Effector memory CD8-positive, alpha-beta T cell (primary cell): ENCODE measurements at regions not wholly inside any gene's neighbourhood (a gene's known extent, or its start where the extent isn't known, plus 50 kb on each side); places are given as distances from the start of the nearest gene placed in this dataset.

Experiments
- ATAC-seq: fragments of 150-1000 bp; cut with Tn5 transposase; replicated peaks from 2 replicates; pipeline ENCODE4 v1.10.0; 2021; ENCODE audit warnings: mild to moderate bottlenecking, moderate library complexity
- DNase-seq, 3 experiments: peaks; one replicate each; pipeline ENCODE4 v3.0.0; 2021
- H3K27ac Mint-ChIP-seq, 2 donors: one replicate each; pipeline ENCODE4 v1.8.0; 2022; ENCODE audit warnings: mild to moderate bottlenecking in 2 of 2, mixed read lengths in 2 of 2, moderate library complexity in 2 of 2
- H3K27me3 Mint-ChIP-seq, 2 donors: one replicate each; pipeline ENCODE4 v1.8.0; 2022; ENCODE audit warnings: mixed read lengths in 2 of 2
- H3K36me3 Mint-ChIP-seq: one replicate; pipeline ENCODE4 v1.8.0; 2022; ENCODE audit warnings: mild to moderate bottlenecking, moderate library complexity, mixed read lengths; ENCODE audit not compliant: insufficient read depth
- H3K4me1 Mint-ChIP-seq, 2 donors: one replicate each; pipeline ENCODE4 v1.8.0; 2022; ENCODE audit warnings: low read depth in 2 of 2, mixed read lengths in 2 of 2
- H3K4me3 Mint-ChIP-seq, 2 donors: one replicate each; pipeline ENCODE4 v1.8.0; 2022; ENCODE audit warnings: mild to moderate bottlenecking in 2 of 2, mixed read lengths in 2 of 2, moderate library complexity in 2 of 2
- H3K9me3 Mint-ChIP-seq, 2 donors: one replicate each; pipeline ENCODE4 v1.8.0; 2022; ENCODE audit warnings: mixed read lengths in 2 of 2

GRCh38 chr16:86015606-86016005, 116.6 kb downstream of the IRF8 start:
- H3K4me1 Mint-ChIP-seq, result peaks cover 0 to 4% of the 10 kb centered on the region in 2 donors

GRCh38 chr16:86016201-86016965, 117.4 kb downstream of the IRF8 start:
- Mint-ChIP-seq H3K36me3 (no peaks in the 10 kb centered on the region), H3K27me3 (peaks cover 37 to 38% of the 10 kb centered on the region in 2 donors), H3K27ac (no peak overlapping the region), H3K4me1 (peaks cover 0 to 4% of the 10 kb centered on the region in 2 donors), H3K4me3 (no peak overlapping the region), H3K9me3 (peaks cover 7 to 17% of the 10 kb centered on the region in 2 donors)
- peak; percentile 12 to 29 (median 20) for DNase-seq
- ATAC-seq, result peak; percentile 54

More at GRCh38 chr16:86015606-86016005, 116.6 kb downstream of the IRF8 start:
- Mint-ChIP-seq H3K27ac (no peak overlapping the region), H3K36me3 (no peaks in the 10 kb centered on the region), H3K27me3 (peaks cover 29 to 30% of the 10 kb centered on the region in 2 donors), H3K9me3 (peaks cover 7 to 17% of the 10 kb centered on the region in 2 donors), H3K4me3 (no peak overlapping the region)
- DNase-seq, result no peak
- ATAC-seq, result no peak

- peaks cover 0 to 4% of the 10 kb centered on the region in 2 donors for H3K4me1 Mint-ChIP-seq
These were observed 119.1 kb downstream of the IRF8 start for GRCh38 chr16:86018071-86018470.

GRCh38 chr16:86018487-86018886, 119.5 kb downstream of the IRF8 start:
- no peak overlapping the region for H3K4me3 Mint-ChIP-seq
- no peak for DNase-seq
- H3K27me3 Mint-ChIP-seq, result peaks cover 38 to 39% of the 10 kb centered on the region in 2 donors
- peak; percentile 54 for ATAC-seq
- peaks cover 0 to 4% of the 10 kb centered on the region in 2 donors for H3K4me1 Mint-ChIP-seq
- H3K36me3 Mint-ChIP-seq, result no peaks in the 10 kb centered on the region
- H3K9me3 Mint-ChIP-seq, result peaks cover 7 to 17% of the 10 kb centered on the region in 2 donors
- no peak overlapping the region for H3K27ac Mint-ChIP-seq

More at GRCh38 chr16:86018071-86018470, 119.1 kb downstream of the IRF8 start:
- Mint-ChIP-seq H3K27me3 (peaks cover 37 to 38% of the 10 kb centered on the region in 2 donors), H3K4me3 (no peak overlapping the region), H3K36me3 (no peaks in the 10 kb centered on the region), H3K9me3 (peaks cover 7 to 17% of the 10 kb centered on the region in 2 donors), H3K27ac (no peak overlapping the region)
- no peak for DNase-seq
- ATAC-seq, result no peak

GRCh38 chr16:86018941-86019340, 120.0 kb downstream of the IRF8 start:
- Mint-ChIP-seq H3K36me3 (no peaks in the 10 kb centered on the region), H3K27ac (no peak overlapping the region), H3K4me3 (no peak overlapping the region), H3K4me1 (peaks cover 0 to 4% of the 10 kb centered on the region in 2 donors), H3K27me3 (peaks cover 38 to 44% of the 10 kb centered on the region in 2 donors), H3K9me3 (peaks cover 7 to 16% of the 10 kb centered on the region in 2 donors)
- ATAC-seq (no peak), DNase-seq (no peak)

GRCh38 chr16:86019446-86020047, 120.6 kb downstream of the IRF8 start:
- ATAC-seq (no peak), DNase-seq (no peak)
- H3K36me3 Mint-ChIP-seq, result no peaks in the 10 kb centered on the region
- H3K4me3 Mint-ChIP-seq, result no peak overlapping the region
- H3K4me1 Mint-ChIP-seq, result peaks cover 0 to 4% of the 10 kb centered on the region in 2 donors
- peaks cover 7 to 19% of the 10 kb centered on the region in 2 donors for H3K9me3 Mint-ChIP-seq
- H3K27ac Mint-ChIP-seq, result no peak overlapping the region
- peaks cover 38 to 45% of the 10 kb centered on the region in 2 donors for H3K27me3 Mint-ChIP-seq

DNA sequence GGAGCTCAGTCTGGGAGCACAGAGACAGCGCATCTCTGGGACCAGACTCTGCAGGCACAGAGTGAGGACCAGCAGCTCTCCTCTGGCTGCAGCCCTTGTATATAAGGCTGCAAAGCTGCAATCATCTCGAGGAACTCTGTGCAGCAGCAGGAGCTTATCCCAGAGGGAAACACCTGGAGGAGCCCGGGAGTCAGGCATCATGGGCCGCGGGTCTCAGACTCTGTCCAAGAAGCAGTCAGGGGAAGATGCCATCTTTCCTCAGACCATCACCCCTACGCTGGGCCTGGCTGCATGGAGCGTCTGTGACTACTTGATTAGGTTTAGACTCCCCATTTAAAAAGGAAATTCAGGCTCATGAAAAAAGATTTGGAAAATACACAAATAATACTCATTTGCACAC, 122.0 kb downstream of the IRF8 start:
- Mint-ChIP-seq H3K27me3 (peaks cover 51 to 55% of the 10 kb centered on the region in 2 donors), H3K27ac (no peak overlapping the region), H3K9me3 (peaks cover 9 to 29% of the 10 kb centered on the region in 2 donors), H3K4me1 (peaks cover 0 to 4% of the 10 kb centered on the region in 2 donors), H3K4me3 (no peak overlapping the region), H3K36me3 (no peaks in the 10 kb centered on the region)
- ATAC-seq (no peak), DNase-seq (no peak)

DNA sequence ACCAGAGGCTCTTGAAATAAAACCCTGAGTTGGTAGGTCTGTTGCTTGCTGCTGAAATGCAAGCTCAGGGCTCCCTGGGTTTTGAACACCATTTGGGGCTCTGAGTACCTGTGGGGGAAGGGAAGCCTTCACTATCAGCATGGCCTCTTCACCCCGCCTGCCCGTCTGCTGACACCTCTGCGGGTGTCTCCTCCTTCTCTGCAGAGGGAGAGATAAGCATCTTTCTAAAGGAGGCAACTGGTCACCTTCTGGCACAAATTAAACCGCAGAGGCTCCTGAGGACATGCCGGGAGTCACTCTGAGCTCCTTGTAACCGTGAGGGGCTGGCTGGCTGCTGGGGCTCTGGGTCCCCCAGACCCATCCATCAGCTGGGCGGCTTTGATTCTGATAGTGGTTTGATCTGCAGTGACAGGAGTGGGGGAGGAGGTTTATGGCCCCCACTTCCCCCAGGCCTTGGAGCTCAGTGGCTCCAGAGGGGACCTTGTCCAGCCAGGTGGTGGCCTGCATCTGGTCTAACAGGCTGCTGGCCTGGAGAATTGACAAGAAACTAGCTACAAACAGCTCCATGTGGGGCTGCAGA, 123.5 kb downstream of the IRF8 start:
- Mint-ChIP-seq H3K4me1 (no peaks in the 10 kb centered on the region), H3K27ac (no peak overlapping the region), H3K36me3 (no peaks in the 10 kb centered on the region), H3K4me3 (no peak overlapping the region), H3K9me3 (peaks cover 9 to 29% of the 10 kb centered on the region in 2 donors), H3K27me3 (peaks cover 60 to 65% of the 10 kb centered on the region in 2 donors)
- ATAC-seq (no peak), DNase-seq (no peak)

GRCh38 chr16:86024210-86024609, 125.2 kb downstream of the IRF8 start:
- DNase-seq (no peak), ATAC-seq (no peak)
- H3K4me1 Mint-ChIP-seq, result no peaks in the 10 kb centered on the region
- H3K36me3 Mint-ChIP-seq, result no peaks in the 10 kb centered on the region
- H3K27me3 Mint-ChIP-seq, result peaks cover 61 to 63% of the 10 kb centered on the region in 2 donors
- no peak overlapping the region for H3K27ac Mint-ChIP-seq
- H3K9me3 Mint-ChIP-seq, result peaks cover 9 to 29% of the 10 kb centered on the region in 2 donors
- H3K4me3 Mint-ChIP-seq, result no peak overlapping the region

DNA sequence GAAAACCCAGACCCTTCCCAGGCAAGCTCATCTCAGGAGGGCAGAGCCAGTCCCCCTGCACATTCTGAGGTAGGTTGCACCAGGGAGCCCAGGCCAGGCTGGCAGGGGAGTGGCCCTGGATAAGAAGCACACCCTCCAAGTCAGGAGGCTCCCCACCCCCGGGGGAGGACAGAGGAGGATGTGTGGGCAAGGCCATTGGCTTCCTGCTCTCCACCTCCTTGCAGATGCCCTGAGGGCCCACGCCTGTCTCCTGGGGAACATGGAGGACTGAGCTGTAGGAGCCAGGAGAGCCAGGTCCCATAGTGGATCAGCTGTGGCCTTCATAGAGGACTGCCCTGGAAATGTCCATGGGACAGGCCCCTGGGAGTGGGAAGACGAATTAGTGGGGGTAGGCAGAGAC, 126.7 kb downstream of the IRF8 start:
- ATAC-seq (no peak), DNase-seq (no peak)
- Mint-ChIP-seq H3K36me3 (no peaks in the 10 kb centered on the region), H3K4me1 (no peaks in the 10 kb centered on the region), H3K4me3 (no peak overlapping the region), H3K27me3 (peaks cover 58 to 61% of the 10 kb centered on the region in 2 donors), H3K27ac (no peak overlapping the region), H3K9me3 (peaks cover 4 to 19% of the 10 kb centered on the region in 2 donors)

- Mint-ChIP-seq H3K4me1 (peaks cover 0 to 1% of the 10 kb centered on the region in 2 donors), H3K27me3 (peaks cover 57 to 61% of the 10 kb centered on the region in 2 donors), H3K4me3 (no peak overlapping the region), H3K36me3 (no peaks in the 10 kb centered on the region), H3K9me3 (peaks cover 4 to 19% of the 10 kb centered on the region in 2 donors), H3K27ac (no peak overlapping the region)
- ATAC-seq (no peak), DNase-seq (no peak)
These were observed 127.4 kb downstream of the IRF8 start for GRCh38 chr16:86026171-86026910.

DNA sequence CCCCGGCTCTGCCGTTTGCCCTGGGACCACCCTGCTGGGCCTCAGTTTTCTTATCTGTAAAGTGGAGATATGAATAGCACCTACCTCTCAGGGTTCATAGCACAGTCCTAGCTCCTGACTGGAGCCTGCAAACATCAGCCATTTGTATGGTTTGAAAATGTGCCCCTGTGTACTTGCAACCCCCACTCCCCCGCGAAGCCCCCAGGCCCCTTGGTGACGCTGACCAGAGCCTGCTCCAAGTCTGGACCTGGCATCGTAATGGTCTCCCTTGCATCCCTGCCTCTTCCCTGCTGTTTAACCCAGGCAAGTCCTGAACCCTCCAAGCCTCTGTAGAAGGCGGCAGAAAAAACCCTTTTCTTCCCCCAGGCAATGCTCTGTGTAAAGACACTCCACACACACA, 128.0 kb downstream of the IRF8 start:
- H3K4me1 Mint-ChIP-seq, result peaks cover 0 to 1% of the 10 kb centered on the region in 2 donors
- H3K27me3 Mint-ChIP-seq, result peaks cover 56 to 62% of the 10 kb centered on the region in 2 donors
- ATAC-seq, result no peak
- no peaks in the 10 kb centered on the region for H3K36me3 Mint-ChIP-seq
- peaks cover 4 to 19% of the 10 kb centered on the region in 2 donors for H3K9me3 Mint-ChIP-seq
- no peak for DNase-seq
- H3K27ac Mint-ChIP-seq, result no peak overlapping the region
- no peak overlapping the region for H3K4me3 Mint-ChIP-seq
